ENCODE measurements at regions not wholly inside any gene's neighbourhood (a gene's known extent, or its start where the extent isn't known, plus 50 kb on each side); places are given as distances from the start of the nearest gene placed in this dataset.

- H3K4me3 ChIP-seq = no peak overlapping the region
- peaks cover under 1% of the 10 kb centered on the region for H3K27me3 ChIP-seq
- H3K36me3 ChIP-seq = no peaks in the 10 kb centered on the region
- H3F3A ChIP-seq (ENCODE audit: low read depth) = no peaks in the 10 kb centered on the region
- H2AFZ ChIP-seq (replicated peaks) = no peak overlapping the region
- H3K36me3 Mint-ChIP-seq = no peaks in the 10 kb centered on the region
- H4K20me1 ChIP-seq (ENCODE audit: low read depth) = no peaks in the 10 kb centered on the region
- H3K4me2 ChIP-seq = no peak overlapping the region
- TF ChIP-seq EZH2 (IDR thresholded peaks at IDR 0.05) = no peak
- no peak for TF ChIP-seq CTCF (IDR thresholded peaks at IDR 0.05)
- TF ChIP-seq EZH2phosphoT487 (IDR thresholded peaks at IDR 0.05) = no peak
- no peaks in the 10 kb centered on the region for H3K79me2 ChIP-seq (ENCODE audit: low read depth)
- H3K4me1 ChIP-seq = no peaks in the 10 kb centered on the region
- no peak overlapping the region for H3K9ac ChIP-seq
- no peaks in the 10 kb centered on the region for H3K9me3 Mint-ChIP-seq
- H3K27me3 Mint-ChIP-seq (ENCODE audit: insufficient read depth, low read depth) = peaks cover 2% of the 10 kb centered on the region
- H3K27ac ChIP-seq = no peak overlapping the region
- no peak overlapping the region for H3K4me3 Mint-ChIP-seq
- no peaks in the 10 kb centered on the region for H3K9me3 ChIP-seq (ENCODE audit: low read depth)
- H3K27ac Mint-ChIP-seq = no peak overlapping the region
- peak; percentile 19 for DNase-seq (ENCODE audit: low spot score)
- H3K4me1 Mint-ChIP-seq = no peaks in the 10 kb centered on the region
Observed at GRCh38 chr1:30600706-30601105, 122.7 kb downstream of the MATN1 start.

- no peak for DNase-seq (ENCODE audit: low spot score)
Observed at GRCh38 chr1:30600258-30600657, 123.1 kb downstream of the MATN1 start.

GRCh38 chr1:30599721-30600120 is 123.7 kb downstream of the MATN1 start:
- no peaks in the 10 kb centered on the region for H3K36me3 Mint-ChIP-seq
- no peak overlapping the region for H2AFZ ChIP-seq (replicated peaks)
- no peak overlapping the region for H3K4me3 ChIP-seq
- H3K9me3 Mint-ChIP-seq = no peaks in the 10 kb centered on the region
- no peaks in the 10 kb centered on the region for H3K36me3 ChIP-seq
- no peak overlapping the region for H3K27ac ChIP-seq
- H3K4me1 Mint-ChIP-seq = no peaks in the 10 kb centered on the region
- H3K79me2 ChIP-seq (ENCODE audit: low read depth) = no peaks in the 10 kb centered on the region
- H4K20me1 ChIP-seq (ENCODE audit: low read depth) = no peaks in the 10 kb centered on the region
- TF ChIP-seq CTCF (IDR thresholded peaks at IDR 0.05) (no peak), EZH2 (IDR thresholded peaks at IDR 0.05) (no peak), EZH2phosphoT487 (IDR thresholded peaks at IDR 0.05) (no peak)
- peaks cover 2% of the 10 kb centered on the region for H3K27me3 Mint-ChIP-seq (ENCODE audit: insufficient read depth, low read depth)
- no peaks in the 10 kb centered on the region for H3K9me3 ChIP-seq (ENCODE audit: low read depth)
- no peak overlapping the region for H3K4me3 Mint-ChIP-seq
- H3K4me1 ChIP-seq = no peaks in the 10 kb centered on the region
- no peak overlapping the region for H3K27ac Mint-ChIP-seq
- no peaks in the 10 kb centered on the region for H3F3A ChIP-seq (ENCODE audit: low read depth)
- peaks cover 10% of the 10 kb centered on the region for H3K27me3 ChIP-seq
- H3K4me2 ChIP-seq = no peak overlapping the region
- no peak overlapping the region for H3K9ac ChIP-seq
- no peak for DNase-seq (ENCODE audit: low spot score)

More at GRCh38 chr1:30600258-30600657, 123.1 kb downstream of the MATN1 start:
- Histone ChIP-seq H3K27ac (no peak overlapping the region), H3F3A (ENCODE audit: low read depth) (no peaks in the 10 kb centered on the region), H3K9me3 (ENCODE audit: low read depth) (no peaks in the 10 kb centered on the region), H3K36me3 (no peaks in the 10 kb centered on the region), H3K79me2 (ENCODE audit: low read depth) (no peaks in the 10 kb centered on the region), H2AFZ (replicated peaks) (no peak overlapping the region), H3K27me3 (peaks cover 5% of the 10 kb centered on the region), H4K20me1 (ENCODE audit: low read depth) (no peaks in the 10 kb centered on the region), H3K4me2 (no peak overlapping the region), H3K9ac (no peak overlapping the region), H3K4me1 (no peaks in the 10 kb centered on the region), H3K4me3 (no peak overlapping the region)
- Mint-ChIP-seq H3K4me1 (no peaks in the 10 kb centered on the region), H3K9me3 (no peaks in the 10 kb centered on the region), H3K4me3 (no peak overlapping the region), H3K27me3 (ENCODE audit: insufficient read depth, low read depth) (peaks cover 2% of the 10 kb centered on the region), H3K36me3 (no peaks in the 10 kb centered on the region), H3K27ac (no peak overlapping the region)
- TF ChIP-seq EZH2 (IDR thresholded peaks at IDR 0.05) = no peak
- no peak for TF ChIP-seq EZH2phosphoT487 (IDR thresholded peaks at IDR 0.05)
- no peak for TF ChIP-seq CTCF (IDR thresholded peaks at IDR 0.05)

Measured in neural progenitor cell (in vitro differentiated cells).